ENCODE measurements at regions not wholly inside any gene's neighbourhood (a gene's known extent, or its start where the extent isn't known, plus 50 kb on each side); places are given as distances from the start of the nearest gene placed in this dataset.

DNA sequence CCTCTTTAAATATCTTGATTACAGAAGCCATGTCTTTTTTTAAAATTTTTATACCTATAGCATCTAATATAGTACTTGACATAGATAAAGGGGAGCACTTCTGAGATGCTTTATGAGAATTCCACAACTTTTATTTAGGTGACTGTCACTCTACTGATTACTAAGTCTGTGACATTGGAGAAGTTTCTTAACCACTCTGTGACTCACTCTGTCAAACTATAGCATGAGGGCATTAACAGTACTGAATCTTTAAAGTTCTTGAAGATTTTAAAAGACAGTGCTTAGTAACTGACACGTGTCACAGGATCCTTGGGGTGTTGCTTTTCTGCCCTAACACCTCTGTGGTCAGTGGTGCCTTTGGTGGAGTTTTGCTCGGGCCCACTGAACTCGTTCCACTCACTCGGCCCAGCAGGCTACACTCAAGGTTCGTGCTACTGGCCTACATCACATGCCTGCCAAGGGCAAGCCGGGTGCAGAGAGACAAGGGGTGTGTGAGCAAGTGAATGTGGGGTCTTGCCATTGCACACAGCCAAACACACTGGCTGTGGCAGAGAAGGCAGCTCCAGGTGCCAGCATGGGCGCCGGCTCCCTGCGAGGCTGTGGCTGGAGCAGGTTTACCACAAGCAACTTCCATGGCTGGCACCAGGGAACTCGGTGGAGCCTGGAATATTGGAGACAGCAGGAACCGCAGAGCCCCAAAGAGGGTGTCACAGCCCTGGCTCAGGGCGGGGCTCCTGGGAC, 734.0 kb upstream of the CDH7 start:
- DNase-seq (ENCODE audit: low spot score) = no peak
- H3K4me3 ChIP-seq = no peak overlapping the region
- H3K4me1 ChIP-seq = no peaks in the 10 kb centered on the region

DNA sequence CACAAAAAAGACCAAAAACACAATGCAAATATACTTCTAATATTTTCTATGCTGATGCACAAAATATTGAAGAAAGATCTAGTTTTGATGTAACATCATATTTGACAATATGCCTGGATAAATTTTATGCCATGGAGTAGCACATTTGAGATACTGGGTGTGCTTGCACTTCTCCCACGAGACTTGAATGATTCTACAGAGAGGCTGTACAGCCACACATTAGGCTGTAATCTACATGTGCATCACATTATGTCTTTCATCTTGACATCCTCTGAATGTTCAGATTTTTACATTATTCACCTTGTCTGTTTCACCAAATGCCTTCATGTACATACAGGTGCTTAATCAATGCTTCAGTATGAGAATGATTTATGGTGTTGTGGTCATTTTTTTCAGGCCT, 756.4 kb upstream of the CDH7 start:
- TF ChIP-seq, protein P1, sequence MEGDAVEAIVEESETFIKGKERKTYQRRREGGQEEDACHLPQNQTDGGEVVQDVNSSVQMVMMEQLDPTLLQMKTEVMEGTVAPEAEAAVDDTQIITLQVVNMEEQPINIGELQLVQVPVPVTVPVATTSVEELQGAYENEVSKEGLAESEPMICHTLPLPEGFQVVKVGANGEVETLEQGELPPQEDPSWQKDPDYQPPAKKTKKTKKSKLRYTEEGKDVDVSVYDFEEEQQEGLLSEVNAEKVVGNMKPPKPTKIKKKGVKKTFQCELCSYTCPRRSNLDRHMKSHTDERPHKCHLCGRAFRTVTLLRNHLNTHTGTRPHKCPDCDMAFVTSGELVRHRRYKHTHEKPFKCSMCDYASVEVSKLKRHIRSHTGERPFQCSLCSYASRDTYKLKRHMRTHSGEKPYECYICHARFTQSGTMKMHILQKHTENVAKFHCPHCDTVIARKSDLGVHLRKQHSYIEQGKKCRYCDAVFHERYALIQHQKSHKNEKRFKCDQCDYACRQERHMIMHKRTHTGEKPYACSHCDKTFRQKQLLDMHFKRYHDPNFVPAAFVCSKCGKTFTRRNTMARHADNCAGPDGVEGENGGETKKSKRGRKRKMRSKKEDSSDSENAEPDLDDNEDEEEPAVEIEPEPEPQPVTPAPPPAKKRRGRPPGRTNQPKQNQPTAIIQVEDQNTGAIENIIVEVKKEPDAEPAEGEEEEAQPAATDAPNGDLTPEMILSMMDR (IDR thresholded peaks at IDR 0.05) = no peak
- H3K27me3 ChIP-seq = no peaks in the 10 kb centered on the region
- no peaks in the 10 kb centered on the region for H3K36me3 ChIP-seq
- H3K27ac ChIP-seq = no peak overlapping the region
- DNase-seq (ENCODE audit: low spot score) = no peak
- no peak overlapping the region for H3K4me3 ChIP-seq
- peaks cover 0 to 3% of the 10 kb centered on the region in 2 donors for H3K4me1 ChIP-seq
- no peaks in the 10 kb centered on the region for H3K9me3 ChIP-seq

More for the DNA sequence above, 734.0 kb upstream of the CDH7 start:
- H3K27ac ChIP-seq = no peak overlapping the region
- TF ChIP-seq, protein P1 (IDR thresholded peaks at IDR 0.05) = no peak
- no peaks in the 10 kb centered on the region for H3K27me3 ChIP-seq
- no peaks in the 10 kb centered on the region for H3K36me3 ChIP-seq
- H3K9me3 ChIP-seq = no peaks in the 10 kb centered on the region

DNA sequence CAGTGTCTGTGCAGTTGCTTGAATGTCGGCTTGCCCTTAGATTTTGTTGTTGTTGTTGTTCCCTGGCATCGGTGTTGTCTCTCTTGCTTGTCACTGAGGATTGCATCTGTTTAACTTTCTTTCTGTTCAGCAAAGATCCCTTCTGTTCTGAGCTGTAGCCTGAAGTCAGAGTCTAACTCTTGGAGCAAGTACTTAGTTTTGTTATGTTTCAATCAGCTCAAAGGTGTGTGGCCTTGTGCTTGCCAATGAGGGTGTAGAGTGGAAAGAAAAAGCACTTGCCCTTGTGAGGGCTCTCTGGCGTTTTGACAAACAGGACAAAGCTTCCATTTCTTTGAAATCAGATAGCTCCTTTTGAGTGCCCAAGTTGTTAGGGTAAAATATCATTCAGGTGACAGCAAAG, 757.1 kb upstream of the CDH7 start:
- Histone ChIP-seq H3K27me3 (no peaks in the 10 kb centered on the region), H3K36me3 (no peaks in the 10 kb centered on the region), H3K4me1 (peaks cover 0 to 3% of the 10 kb centered on the region in 2 donors), H3K9me3 (no peaks in the 10 kb centered on the region), H3K4me3 (no peak overlapping the region), H3K27ac (peak overlapping the region in 1 of 2 donors; percentile 82)
- no peak for DNase-seq (ENCODE audit: low spot score)
- TF ChIP-seq, protein P1 (IDR thresholded peaks at IDR 0.05) = no peak

DNA sequence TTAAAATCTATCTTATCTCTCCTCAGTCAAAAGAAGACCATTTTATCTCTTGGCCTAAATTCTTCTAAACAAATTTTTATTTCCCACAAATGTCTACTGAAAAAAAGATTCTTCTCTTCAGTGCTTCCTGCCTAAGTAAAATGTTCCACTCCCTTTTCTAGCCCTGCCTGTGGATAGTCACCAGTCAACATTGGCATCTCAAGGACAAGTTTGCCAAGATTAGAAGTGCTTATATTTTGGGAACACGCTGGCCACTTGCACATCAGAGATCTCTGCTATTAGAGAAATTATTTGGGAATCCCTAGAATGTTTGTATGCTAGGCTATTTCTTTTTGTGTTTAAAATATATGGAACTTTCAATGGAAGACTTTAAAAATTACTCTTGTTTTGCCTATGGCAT, 758.2 kb upstream of the CDH7 start:
- H3K4me1 ChIP-seq = peaks cover 0 to 3% of the 10 kb centered on the region in 2 donors
- no peaks in the 10 kb centered on the region for H3K36me3 ChIP-seq
- peak overlapping the region; percentile 43 to 82 for H3K27ac ChIP-seq
- peak overlapping the region; percentile 26 to 32 for H3K4me3 ChIP-seq
- TF ChIP-seq, protein P1 (IDR thresholded peaks at IDR 0.05) = no peak
- H3K27me3 ChIP-seq = no peaks in the 10 kb centered on the region
- no peak for DNase-seq (ENCODE audit: low spot score)
- H3K9me3 ChIP-seq = no peaks in the 10 kb centered on the region

DNA sequence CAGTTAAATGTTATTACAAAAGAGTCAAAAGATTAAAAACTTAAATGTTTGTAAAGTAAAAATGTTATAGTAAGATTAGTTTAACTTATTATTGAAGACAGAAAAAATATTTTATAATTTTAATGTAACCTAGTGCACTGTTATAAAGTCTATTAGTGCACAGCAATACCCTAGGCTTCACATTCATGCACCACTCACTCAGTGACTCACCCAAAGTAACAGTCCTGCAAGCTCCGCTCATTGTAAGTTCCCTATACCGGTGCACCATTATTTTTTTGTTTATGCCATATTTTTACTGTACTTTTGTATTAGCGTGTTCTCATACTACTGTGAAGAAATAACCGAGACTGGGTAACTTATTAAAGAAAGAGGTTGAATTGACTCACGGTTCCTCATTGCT, 759.7 kb upstream of the CDH7 start:
- Histone ChIP-seq H3K36me3 (no peaks in the 10 kb centered on the region), H3K4me1 (peaks cover 0 to 3% of the 10 kb centered on the region in 2 donors), H3K4me3 (peak overlapping the region; percentile 26 to 32), H3K27ac (peak overlapping the region in 1 of 2 donors; percentile 82), H3K9me3 (no peaks in the 10 kb centered on the region), H3K27me3 (no peaks in the 10 kb centered on the region)
- TF ChIP-seq, protein P1 (IDR thresholded peaks at IDR 0.05) = no peak
- no peak for DNase-seq (ENCODE audit: low spot score)

Measured in right atrium auricular region (tissue), 2 donors.